Hematopoietic multipotent progenitor cell treated with erythropoietin and hydrocortisone succinate and interleukin-3 and kit ligand, for 4 days (in vitro differentiated cells): ENCODE measurements at regions not wholly inside any gene's neighbourhood (a gene's known extent, or its start where the extent isn't known, plus 50 kb on each side); places are given as distances from the start of the nearest gene placed in this dataset.
A peak's percentile ranks its signal among the peaks of the same experiment; 100 is the strongest.

Source experiments
- DNase-seq: peaks from one replicate; pipeline ENCODE4 v3.0.0-alpha.2; 2015

DNA sequence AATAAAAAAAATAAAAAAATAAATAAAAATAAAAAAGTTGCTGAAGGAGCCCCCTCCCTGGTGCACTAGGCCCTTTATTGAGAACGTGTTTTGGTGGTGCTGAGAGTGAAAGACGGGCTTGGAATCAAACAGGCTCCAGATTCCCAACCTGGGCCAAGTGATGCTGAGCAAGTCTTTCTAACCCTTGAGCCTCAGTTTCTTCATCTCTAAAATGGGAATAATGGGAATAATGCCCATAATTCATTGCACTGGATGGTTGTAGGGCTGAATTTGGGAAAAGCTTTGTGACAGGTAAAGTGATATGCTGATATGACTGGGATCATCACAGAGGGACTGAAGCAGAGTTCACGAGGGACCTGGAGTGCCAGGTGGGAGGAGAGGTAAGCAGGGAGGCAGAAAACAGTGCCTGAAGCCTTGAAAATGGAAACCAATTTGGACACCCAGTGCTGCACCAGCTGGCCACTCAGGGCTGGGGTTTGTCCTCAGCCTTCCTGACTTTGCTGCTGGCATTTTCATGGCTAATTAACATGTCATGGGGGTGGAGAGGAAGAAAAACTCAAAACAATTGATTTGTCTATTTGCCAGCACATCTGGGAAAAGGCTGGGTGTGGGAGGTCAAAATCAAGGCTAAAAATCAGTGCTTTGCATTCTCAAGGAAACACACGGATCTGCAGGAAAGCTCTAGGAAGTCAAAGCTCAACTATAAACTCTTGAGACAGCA is 241.3 kb downstream of the LOXHD1 start:
- no peak for DNase-seq

DNA sequence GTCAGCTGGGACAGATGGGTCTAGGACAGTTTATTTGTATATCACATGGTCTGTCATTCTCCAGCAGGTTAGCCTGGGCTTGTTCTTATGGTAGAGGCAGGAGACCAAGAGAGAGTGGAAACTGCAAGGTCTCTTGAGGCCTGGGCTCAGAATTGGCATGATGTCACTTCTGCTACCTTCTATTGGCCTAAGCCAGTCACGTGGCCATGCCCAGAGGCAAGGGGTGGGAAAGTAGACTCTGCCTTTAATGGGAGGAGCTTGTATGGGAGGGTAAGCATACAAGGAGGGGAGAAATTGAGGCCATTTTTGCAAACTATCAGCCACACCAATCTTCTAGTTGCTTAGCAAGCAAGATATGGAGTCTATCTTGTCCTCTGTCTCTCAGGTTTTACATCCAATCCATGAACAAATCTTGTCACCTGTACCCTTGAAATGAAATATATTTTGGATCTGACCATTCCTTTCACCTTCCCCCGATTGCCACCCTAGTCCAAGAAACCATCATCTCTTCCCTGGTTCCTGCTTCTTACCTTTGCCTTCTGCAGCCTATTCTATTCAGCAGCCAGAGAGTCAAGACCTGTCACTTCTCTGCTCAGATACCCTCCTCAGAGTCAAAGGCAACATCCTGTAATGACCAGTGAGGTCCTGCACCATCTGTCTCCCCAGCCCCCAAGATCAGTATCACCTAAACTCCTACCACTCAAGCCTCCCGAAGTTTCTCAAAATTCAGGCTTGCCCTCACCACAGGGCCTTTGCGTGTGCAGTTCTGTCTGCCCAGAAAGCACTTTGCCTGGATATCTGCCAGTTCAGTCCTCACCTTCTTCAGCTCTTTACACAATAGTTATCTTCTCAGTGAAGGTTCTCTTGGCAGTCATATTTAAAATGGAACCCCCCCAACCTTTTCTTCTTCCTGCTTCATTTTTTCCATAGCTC is 240.0 kb downstream of the LOXHD1 start:
- peak; percentile 37 for DNase-seq

DNA sequence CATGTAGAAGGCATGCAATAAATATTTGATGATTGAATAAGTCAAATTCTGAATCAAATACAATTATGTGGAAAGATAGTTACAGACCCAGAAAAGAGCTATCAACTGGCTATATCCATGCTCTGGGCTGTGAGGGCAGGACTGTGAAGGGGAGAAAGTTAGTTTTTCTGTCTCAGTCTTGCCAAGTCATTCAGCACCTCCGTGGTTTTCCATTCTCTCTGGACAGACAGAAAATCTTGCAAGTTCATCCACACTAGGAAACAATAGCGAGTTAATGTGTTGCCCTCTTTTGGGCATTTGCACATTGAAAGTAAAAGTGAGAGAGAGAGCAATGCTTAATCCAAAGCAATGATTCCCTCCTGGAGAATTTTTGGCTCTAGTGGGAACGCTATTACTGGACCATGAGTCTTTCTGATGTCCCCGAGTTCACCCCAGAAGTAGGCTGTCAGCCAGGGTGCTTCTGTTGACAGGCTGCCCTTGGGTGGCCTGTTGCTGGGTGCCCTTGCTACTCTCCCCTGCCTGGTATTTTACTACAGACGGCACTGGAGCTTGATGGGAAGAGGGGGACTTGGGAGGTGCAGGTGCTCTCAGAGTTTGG is 238.3 kb downstream of the LOXHD1 start:
- no peak for DNase-seq

DNA sequence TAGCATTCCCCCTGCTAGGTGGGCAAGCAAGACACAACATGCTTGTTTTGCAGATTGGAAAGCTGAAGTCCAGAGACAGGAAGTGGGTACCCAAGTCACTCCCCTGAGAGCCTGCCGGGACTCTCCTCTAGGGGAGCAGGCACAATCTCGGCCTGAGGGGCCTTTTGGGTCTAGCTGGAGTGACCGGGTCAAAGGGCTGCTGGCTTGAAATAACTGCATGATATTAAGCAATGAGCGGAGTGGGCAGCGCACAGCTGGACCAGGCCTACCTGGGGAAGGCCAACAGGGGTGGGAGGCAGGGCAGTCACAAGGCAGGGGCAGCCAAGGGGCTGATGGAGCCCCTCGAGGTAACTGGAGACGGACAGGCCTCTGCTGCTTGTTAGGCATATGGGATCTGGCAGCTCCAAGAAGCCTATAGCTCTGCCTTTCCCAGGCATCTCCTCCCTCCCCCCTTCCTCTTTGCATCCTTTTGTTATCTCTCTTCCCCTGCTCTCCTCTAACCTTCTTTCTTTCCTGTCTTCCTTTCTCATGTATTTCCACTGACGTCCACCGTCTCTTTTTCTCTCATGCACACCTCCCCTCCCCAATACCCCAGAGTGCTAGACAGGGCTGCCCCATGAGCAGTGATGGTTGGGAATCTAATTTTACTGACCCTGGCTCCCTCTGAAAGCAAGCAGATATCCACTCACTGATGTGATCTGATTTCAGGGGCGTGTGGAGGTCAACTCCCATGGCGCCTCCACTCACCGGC is 237.5 kb downstream of the LOXHD1 start:
- DNase-seq: no peak

DNA sequence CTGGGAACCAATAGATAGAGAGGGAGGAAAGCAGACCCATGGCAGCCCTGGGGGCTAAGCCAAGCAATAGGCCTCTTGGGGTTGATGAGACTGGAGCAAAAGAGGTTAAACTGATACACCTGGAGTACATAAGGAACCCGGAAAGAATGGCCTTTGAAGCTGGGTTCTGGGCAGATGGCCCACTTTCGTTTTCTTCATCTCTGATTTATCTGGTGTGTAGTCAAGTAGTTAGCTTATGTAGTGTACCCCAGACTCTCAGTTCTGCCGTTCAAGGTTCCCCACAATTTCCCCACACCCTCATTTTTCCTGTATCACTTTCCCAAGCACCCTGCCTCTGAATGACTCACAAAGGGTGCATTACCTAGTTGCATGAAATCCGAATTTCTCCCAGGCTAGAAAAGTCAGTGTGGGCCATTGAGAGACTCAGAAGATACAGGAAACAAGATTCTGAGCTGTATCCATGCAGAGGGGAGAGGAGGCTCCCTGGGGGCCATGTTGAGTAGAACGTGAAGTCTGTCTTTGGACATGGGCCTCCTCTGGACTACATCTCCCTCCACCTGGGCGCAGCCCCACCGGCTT is 235.0 kb downstream of the LOXHD1 start:
- DNase-seq: no peak

DNA sequence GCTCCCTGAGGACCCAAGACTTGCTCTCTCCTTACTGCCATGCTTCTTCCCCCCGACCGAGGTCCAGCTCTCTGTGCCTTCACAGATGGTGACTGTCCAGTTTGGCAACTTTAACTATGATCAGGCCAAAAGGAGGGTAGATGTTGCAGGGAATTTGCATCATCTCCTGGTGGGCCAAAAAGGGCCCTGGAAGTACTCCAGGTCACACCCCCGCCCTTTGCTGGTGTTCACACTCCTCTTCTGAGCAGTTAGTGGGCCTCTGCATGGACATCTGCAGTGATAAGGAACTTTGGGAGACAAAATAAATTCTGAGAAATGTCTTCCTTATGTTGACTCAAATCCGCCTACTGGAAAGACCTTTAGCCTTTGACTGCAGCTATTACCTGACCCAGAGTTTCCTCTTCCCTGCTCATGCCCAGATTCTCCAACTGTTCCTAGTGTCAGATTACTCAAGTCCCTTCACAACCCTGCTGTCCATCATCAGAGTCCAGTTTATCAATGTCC is 234.4 kb downstream of the LOXHD1 start:
- no peak for DNase-seq

DNA sequence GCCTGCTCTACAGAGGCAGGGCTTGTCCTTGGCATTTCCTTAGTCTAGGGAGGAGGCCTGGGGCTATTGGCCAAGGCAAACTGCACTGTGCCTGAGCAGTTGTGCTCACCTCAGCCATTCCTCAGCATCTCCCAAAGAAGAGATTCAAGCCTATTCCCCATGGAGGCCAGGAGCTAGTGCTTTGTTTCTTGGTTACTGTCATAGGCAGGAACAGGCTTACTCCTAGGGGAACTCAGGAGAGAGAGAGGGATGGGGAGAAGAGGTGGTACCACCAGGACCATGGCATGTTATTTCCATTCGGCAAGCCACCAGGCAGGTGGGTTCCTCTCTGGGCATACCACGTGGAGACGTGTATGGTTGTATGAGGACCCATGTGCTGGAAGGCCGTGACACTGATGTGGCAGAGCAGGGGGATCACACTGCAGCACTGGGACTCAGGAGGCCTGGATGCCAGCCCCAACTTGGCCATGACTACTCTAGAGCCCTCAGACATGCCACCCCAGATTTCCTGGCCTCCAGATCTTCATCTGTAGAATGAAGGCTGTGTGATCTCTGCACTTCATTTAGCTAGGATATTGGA is 233.7 kb downstream of the LOXHD1 start:
- no peak for DNase-seq

DNA sequence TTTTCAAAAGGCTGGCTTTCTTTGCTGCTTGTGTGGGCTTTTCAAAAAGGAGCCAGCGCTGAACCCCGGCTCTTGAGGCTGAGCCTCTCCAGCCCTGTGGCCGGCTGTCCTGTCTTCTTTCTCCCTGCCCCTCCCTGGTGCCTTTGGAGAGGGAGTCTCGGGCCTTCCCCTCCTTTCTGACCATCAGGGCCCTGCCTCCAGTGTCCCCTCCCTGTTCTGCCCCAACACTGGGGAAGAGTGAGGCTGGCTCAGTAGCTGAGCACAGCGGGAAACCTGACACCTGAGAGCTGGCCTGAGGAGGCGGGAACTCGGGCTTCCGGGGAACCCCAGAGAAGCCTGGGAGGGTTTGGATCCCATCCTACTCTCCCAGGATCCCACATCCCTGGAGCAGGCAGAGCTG is 232.1 kb downstream of the LOXHD1 start:
- no peak for DNase-seq

DNA sequence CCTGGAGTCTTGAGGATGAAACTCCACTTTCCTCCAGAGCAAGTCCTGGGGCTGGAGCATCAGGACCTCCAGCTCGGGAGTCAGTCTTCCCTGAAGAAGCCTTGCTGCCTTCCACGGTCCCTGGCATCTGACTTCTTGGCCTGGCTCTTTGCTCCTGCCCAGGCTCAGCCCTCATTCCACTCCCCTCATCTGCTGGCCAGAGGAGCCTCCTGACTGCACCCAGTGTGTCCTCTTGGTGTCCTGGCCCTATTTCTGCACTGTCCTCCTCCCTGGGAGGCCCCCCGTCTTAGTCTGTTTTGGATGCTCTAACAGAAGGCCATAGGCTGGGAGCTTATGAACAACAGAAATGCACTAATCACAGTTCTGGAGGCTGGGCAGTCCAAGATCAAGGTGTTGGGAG is 231.5 kb downstream of the LOXHD1 start:
- no peak for DNase-seq

DNA sequence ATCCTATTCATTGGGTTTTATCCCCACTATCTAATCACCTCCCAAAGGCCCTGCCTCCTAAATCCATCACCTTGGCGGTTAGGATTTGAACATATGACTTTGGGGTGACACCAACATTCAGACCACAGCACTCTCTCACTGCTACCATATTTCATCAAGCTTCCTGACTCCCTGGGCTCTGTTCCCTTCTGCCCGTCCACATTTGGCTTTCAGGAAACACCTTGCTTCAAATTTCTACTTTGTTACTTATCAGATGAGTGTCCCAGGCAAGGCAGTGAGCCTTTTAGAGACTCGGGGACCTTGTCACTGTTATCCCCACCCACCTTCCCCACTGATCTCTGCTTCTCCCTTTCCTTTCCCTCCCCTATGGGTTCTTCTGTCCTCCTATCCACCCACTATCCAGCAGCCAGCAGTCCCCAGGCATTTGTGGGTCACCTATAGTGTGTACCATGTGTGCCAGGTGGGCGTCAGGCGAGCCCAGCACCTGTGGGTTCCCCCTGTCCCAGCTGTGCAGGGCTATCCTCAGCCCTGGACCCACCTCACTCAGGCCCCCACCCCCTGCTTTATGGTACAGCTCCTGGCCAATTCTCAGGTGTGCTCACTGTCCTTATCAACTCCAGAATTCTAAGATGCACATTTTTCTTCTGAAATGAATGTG is 230.9 kb downstream of the LOXHD1 start:
- DNase-seq: peak; percentile 11

DNA sequence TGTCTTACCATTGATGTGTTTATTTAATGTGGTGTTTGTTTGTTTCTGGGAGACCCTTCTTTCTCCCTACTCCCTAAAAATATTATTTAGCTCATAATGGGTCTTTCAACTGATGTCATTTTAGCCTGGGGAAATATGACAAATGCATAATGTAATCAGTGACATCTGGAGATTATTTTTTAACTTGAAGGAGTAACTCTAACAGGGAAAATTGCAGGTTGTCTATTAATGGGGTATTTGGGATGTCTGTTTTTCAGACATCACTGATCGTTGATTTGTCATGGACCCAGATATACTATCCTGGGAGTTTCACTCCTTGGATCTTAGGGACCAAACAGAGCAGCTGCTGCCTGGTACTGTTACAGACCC is 230.4 kb downstream of the LOXHD1 start:
- DNase-seq: no peak
